ENCODE measurements at regions not wholly inside any gene's neighbourhood (a gene's known extent, or its start where the extent isn't known, plus 50 kb on each side); places are given as distances from the start of the nearest gene placed in this dataset.

DNA sequence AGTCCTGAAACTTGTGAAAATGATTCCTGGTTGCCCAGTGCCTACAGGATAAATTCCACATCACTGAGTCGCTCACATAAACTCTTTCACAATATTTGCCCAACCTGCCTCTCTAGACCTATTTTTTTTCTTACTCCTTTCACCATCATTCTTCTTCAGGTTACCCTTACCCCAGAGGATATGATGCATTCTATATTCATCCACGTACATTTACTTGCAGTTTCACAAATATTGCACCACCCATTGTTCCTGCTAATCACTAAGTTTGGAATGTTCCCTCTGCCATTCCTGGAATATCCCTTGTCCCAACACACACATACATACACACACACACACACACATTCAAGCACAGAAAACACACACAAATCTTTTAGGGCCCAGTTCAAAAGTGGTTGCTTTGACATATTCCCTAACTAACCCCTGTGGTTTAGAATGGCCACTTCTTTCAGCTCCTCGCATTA lies 379.5 kb downstream of the ETS1 start:
- DNase-seq, result no peak
- no peak for TF ChIP-seq CTCF (IDR thresholded peaks at IDR 0.05)
- Histone ChIP-seq H3K27ac (peak overlapping the region in 1 of 2 donors; percentile 22), H3K27me3 (no peaks in the 10 kb centered on the region), H3K4me1 (peaks cover 0 to 51% (median 32%) of the 10 kb centered on the region in 4 donors), H3K36me3 (no peaks in the 10 kb centered on the region), H3K9me3 (no peaks in the 10 kb centered on the region), H3K4me3 (no peak overlapping the region)
- intact Hi-C loops (cut with DNase I; ENCODE audit: low total_unique reads), result no loop called here

- Histone ChIP-seq H3K27ac (no peak overlapping the region), H3K4me3 (no peak overlapping the region), H3K4me1 (peaks cover 0 to 44% (median 32%) of the 10 kb centered on the region in 4 donors), H3K27me3 (no peaks in the 10 kb centered on the region), H3K36me3 (no peaks in the 10 kb centered on the region), H3K9me3 (no peaks in the 10 kb centered on the region)
- intact Hi-C loops (cut with DNase I; ENCODE audit: low total_unique reads), result no loop called here
- TF ChIP-seq CTCF (IDR thresholded peaks at IDR 0.05), result no peak
- no peak for DNase-seq
Observed at GRCh38 chr11:128206461-128206860, 380.9 kb downstream of the ETS1 start.

DNA sequence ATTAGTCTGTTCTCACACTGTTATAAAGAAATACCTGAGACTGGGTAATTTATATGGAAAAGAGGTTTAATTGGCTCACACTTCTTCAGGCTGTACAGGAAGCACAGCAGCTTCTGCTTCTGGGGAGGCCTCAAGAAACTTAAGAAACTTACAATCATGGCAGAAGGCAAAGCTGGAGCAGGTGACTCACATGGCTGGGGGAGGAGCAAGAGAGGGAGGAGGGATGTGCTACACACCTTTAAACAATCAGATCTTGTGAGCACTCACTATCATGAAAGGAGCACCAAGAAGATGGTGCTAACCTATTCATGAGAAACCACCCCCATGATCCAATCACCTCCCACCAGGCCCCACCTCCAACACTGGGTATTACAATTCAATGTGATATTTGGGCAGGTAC lies 381.6 kb downstream of the ETS1 start:
- Histone ChIP-seq H3K27me3 (no peaks in the 10 kb centered on the region), H3K4me1 (peaks cover 0 to 38% (median 29%) of the 10 kb centered on the region in 4 donors), H3K9me3 (no peaks in the 10 kb centered on the region), H3K36me3 (no peaks in the 10 kb centered on the region), H3K4me3 (no peak overlapping the region), H3K27ac (no peak overlapping the region)
- TF ChIP-seq CTCF (IDR thresholded peaks at IDR 0.05), result no peak
- intact Hi-C loops (cut with DNase I; ENCODE audit: low total_unique reads), result no loop called here
- no peak for DNase-seq

- no peaks in the 10 kb centered on the region for H3K36me3 ChIP-seq
- H3K4me3 ChIP-seq, result no peak overlapping the region
- TF ChIP-seq CTCF (IDR thresholded peaks at IDR 0.05), result no peak
- no peaks in the 10 kb centered on the region for H3K27me3 ChIP-seq
- peaks cover 0 to 29% (median 24%) of the 10 kb centered on the region in 4 donors for H3K4me1 ChIP-seq
- intact Hi-C loops (cut with DNase I; ENCODE audit: low total_unique reads), result no loop called here
- H3K27ac ChIP-seq, result no peak overlapping the region
- no peak for DNase-seq
- no peaks in the 10 kb centered on the region for H3K9me3 ChIP-seq
Observed at GRCh38 chr11:128204898-128205297, 382.5 kb downstream of the ETS1 start.

DNA sequence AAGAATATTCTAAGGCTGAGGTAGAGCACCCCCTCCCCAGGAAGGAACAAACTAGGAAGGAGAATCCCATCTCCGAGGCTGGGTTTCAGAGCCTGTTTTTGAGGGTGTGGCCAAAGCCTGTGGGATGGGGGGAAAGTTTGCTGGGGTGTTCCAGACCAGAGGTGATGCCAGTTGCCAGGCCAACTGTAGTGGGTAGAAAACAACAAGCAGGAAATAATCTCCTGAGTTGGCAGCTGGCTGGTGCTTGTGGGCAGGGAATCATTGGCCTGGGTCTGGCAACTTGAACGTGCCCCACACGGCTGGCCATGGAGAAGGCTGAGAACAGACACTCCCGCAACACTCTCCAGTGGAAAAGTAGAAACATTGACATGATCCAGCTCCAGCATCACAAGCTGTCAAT lies 385.6 kb downstream of the ETS1 start:
- Histone ChIP-seq H3K36me3 (no peaks in the 10 kb centered on the region), H3K9me3 (no peaks in the 10 kb centered on the region), H3K27me3 (no peaks in the 10 kb centered on the region), H3K4me1 (no peaks in the 10 kb centered on the region), H3K27ac (no peak overlapping the region), H3K4me3 (no peak overlapping the region)
- intact Hi-C loops (cut with DNase I; ENCODE audit: low total_unique reads), result loop anchor here (2.0 kb wide), 1 partner anchor 27 kb away; no protein-coding TSS in a partner anchor
- DNase-seq, result no peak
- TF ChIP-seq CTCF (IDR thresholded peaks at IDR 0.05), result no peak

- Histone ChIP-seq H3K36me3 (no peaks in the 10 kb centered on the region), H3K9me3 (no peaks in the 10 kb centered on the region), H3K4me3 (no peak overlapping the region), H3K27ac (no peak overlapping the region), H3K27me3 (no peaks in the 10 kb centered on the region), H3K4me1 (no peaks in the 10 kb centered on the region)
- intact Hi-C loops (cut with DNase I; ENCODE audit: low total_unique reads), result no loop called here
- no peak for TF ChIP-seq CTCF (IDR thresholded peaks at IDR 0.05)
- no peak for DNase-seq
Observed at GRCh38 chr11:128201009-128201408, 386.3 kb downstream of the ETS1 start.

Measured in tibial artery (tissue), 4 donors.